Esophagus squamous epithelium (tissue), 4 donors: ENCODE measurements at regions not wholly inside any gene's neighbourhood (a gene's known extent, or its start where the extent isn't known, plus 50 kb on each side); places are given as distances from the start of the nearest gene placed in this dataset.

Experiments used
- POLR2A ChIP-seq, 4 donors: fragments of 450-650 bp; IDR thresholded peaks; one replicate each; pipeline ENCODE4 v1.6.1; 2017; ENCODE audit warnings: antibody characterized with exemption in 4 of 4, mild to moderate bottlenecking in 4 of 4, moderate library complexity in 3 of 4
- TF ChIP-seq, protein P1 (sequence below), 6 experiments: fragments of 450-650 bp in 4 of 6; fragments of 200-600 bp in 2 of 6; sonication (generic) in 2 of 6; IDR thresholded peaks; one replicate each; pipeline ENCODE4 v1.5.1; 2016 to 2019; ENCODE audit warnings: antibody characterized with exemption in 6 of 6, mild to moderate bottlenecking in 4 of 6, moderate library complexity in 4 of 6

DNA sequence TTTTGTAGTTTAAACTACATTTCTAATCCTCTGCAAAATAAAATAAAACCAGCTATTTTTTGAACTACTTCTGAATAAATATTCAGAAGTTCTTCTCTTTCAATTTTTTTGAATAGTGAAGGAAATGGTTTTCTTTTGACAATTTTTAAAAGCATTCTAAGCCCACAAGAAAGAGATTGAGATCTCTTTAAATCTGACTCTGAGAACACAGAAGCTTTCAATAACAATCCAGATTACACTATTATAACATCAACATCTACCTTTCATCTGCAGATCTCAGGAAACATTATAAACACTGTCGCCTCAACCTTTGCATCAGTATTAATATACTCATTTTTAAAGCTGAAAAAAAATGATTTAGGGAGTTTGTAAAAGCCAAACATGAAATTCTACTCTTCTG, 247.5 kb upstream of the PREP start:
- TF ChIP-seq, protein P1, sequence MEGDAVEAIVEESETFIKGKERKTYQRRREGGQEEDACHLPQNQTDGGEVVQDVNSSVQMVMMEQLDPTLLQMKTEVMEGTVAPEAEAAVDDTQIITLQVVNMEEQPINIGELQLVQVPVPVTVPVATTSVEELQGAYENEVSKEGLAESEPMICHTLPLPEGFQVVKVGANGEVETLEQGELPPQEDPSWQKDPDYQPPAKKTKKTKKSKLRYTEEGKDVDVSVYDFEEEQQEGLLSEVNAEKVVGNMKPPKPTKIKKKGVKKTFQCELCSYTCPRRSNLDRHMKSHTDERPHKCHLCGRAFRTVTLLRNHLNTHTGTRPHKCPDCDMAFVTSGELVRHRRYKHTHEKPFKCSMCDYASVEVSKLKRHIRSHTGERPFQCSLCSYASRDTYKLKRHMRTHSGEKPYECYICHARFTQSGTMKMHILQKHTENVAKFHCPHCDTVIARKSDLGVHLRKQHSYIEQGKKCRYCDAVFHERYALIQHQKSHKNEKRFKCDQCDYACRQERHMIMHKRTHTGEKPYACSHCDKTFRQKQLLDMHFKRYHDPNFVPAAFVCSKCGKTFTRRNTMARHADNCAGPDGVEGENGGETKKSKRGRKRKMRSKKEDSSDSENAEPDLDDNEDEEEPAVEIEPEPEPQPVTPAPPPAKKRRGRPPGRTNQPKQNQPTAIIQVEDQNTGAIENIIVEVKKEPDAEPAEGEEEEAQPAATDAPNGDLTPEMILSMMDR (IDR thresholded peaks at IDR 0.05): no peak
- no peak for TF ChIP-seq POLR2A (IDR thresholded peaks at IDR 0.05)
